A673 (cell line): ENCODE measurements at regions not wholly inside any gene's neighbourhood (a gene's known extent, or its start where the extent isn't known, plus 50 kb on each side); places are given as distances from the start of the nearest gene placed in this dataset.

ENCODE experiments used
- EZH2 ChIP-seq: fragments of 200-600 bp; sonication (generic); IDR thresholded peaks from 2 replicates; pipeline ENCODE4 v1.6.1; 2017; ENCODE audit warnings: borderline replicate concordance, low read depth, mild to moderate bottlenecking, mixed read lengths, antibody characterized with exemption, low read length; ENCODE audit not compliant: poor library complexity, severe bottlenecking
- TF ChIP-seq, protein P1 (sequence below): fragments of 300-800, 200-600 bp; sonication (generic); conservative IDR thresholded peaks from 2 replicates; pipeline ENCODE4 v1.5.1; 2017; ENCODE audit warnings: low read depth, mild to moderate bottlenecking, antibody characterized with exemption, low read length, moderate library complexity, mixed read lengths

DNA sequence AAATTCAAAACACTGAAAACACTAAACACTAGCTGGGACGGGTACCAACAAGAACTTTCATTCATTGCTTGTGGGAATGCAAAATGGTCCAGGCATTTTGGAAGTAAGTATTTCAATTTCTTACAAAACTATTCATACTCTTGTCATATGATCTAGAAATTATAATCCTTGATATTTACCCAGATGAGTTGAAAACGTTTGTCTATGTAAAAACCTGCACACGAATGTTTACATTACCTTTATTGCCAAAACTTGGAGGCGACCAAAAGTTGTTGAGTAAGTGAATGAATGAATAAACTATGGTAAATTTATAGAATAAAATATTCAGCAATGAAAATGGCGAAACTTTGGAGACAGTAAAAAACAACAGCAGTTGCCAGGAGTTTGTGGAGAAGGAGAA, 222.1 kb upstream of the EDIL3 start:
- TF ChIP-seq, protein P1, sequence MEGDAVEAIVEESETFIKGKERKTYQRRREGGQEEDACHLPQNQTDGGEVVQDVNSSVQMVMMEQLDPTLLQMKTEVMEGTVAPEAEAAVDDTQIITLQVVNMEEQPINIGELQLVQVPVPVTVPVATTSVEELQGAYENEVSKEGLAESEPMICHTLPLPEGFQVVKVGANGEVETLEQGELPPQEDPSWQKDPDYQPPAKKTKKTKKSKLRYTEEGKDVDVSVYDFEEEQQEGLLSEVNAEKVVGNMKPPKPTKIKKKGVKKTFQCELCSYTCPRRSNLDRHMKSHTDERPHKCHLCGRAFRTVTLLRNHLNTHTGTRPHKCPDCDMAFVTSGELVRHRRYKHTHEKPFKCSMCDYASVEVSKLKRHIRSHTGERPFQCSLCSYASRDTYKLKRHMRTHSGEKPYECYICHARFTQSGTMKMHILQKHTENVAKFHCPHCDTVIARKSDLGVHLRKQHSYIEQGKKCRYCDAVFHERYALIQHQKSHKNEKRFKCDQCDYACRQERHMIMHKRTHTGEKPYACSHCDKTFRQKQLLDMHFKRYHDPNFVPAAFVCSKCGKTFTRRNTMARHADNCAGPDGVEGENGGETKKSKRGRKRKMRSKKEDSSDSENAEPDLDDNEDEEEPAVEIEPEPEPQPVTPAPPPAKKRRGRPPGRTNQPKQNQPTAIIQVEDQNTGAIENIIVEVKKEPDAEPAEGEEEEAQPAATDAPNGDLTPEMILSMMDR, result no peak
- TF ChIP-seq EZH2, result no peak
